ENCODE measurements at regions not wholly inside any gene's neighbourhood (a gene's known extent, or its start where the extent isn't known, plus 50 kb on each side); places are given as distances from the start of the nearest gene placed in this dataset.
"Not testable (repeated sequence)": the region's sequence is repeated elsewhere in the genome, so short reads cannot be mapped to it uniquely, and the experiment has no call there.

DNA sequence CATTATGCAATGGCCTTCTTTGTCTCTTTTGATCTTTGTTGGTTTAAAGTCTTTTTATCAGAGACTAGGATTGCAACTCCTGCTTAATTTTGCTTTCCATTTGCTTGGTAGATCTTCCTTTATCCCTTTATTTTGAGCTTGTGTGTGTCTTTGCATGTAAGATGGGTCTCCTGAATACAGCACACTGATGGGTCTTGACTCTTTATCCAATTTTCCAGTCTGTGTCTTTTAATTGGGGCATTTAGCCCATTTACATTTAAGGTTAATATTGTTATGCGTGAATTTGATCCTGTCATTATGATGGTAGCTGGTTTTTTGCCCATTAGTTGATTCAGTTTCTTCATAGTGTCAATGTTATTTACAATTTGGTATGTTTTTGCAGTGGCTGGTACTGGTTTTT, 56.9 kb upstream of the TBX18 start:
- DNase-seq (ENCODE audit: low read depth), result not testable (repeated sequence)

DNA sequence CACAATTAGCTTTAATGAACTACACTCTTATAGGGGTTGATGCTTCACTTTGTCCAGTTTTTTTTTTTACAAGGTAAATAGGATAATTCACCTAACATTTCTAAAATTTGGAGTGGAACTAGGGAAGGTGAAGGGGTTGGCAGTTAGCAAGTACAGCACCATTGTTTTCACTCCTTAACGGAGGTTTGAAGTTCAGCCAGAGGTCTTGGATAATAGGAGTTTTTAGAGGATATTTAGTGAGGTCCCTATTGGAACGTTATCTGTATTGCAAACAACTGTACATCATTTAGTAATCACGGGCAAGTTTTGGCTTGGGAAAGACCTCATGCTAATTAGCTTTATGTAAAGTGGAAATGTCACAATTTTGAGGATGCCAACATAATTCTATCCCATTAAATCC, 52.3 kb upstream of the TBX18 start:
- no peak for DNase-seq (ENCODE audit: low read depth)

DNA sequence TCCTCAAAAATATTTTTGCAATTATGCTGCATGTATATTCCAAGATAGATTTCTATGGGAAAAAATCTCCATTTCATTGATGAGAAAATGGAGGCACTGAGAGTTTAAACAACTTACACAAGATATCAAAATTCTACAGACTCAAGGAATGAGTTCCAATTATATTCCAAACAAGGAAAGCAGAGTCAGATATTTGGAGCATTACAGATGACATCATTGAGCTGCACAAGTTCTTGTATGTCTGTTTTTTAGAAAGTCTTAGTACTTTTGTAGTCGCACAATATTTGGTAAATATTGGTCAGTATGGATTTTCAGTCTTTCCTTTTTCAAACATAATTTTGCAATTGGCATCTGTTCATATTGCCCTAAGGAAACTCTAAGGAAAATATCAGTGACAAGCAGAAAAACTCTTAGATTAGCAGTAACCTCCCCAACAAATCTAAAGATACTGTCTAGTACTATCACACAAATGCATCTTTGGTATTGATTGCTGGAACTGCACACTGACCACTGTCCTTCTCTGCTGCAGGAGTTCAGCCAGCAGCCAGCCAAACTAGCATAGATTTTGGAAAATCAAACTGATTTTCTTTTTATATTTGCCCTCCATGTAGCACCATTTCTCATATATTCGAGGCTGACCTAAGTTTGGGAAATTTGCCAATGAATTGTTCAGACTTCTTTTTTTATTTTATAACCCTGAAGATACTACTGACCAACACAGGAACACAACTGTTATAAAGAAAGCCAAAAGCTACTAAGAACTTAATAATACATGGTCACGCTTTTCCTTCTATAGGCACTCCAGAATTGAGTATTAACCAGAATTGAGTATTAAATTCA, 51.7 kb upstream of the TBX18 start:
- no peak for DNase-seq (ENCODE audit: low read depth)
